ENCODE measurements at regions not wholly inside any gene's neighbourhood (a gene's known extent, or its start where the extent isn't known, plus 50 kb on each side); places are given as distances from the start of the nearest gene placed in this dataset.
"Not testable (repeated sequence)": the region's sequence is repeated elsewhere in the genome, so short reads cannot be mapped to it uniquely, and the experiment has no call there.

GRCh38 chr11:90766121-90766520 is 543.3 kb upstream of the CHORDC1 start:
- DNase-seq (ENCODE audit: low spot score): no peak

- DNase-seq (ENCODE audit: low spot score): no peak
Observed at GRCh38 chr11:90764691-90765090, 541.8 kb upstream of the CHORDC1 start.

GRCh38 chr11:90757849-90758494 is 535.1 kb upstream of the CHORDC1 start:
- no peak for DNase-seq (ENCODE audit: low spot score)

GRCh38 chr11:90756617-90757016 is 533.8 kb upstream of the CHORDC1 start:
- no peak for DNase-seq (ENCODE audit: low spot score)

GRCh38 chr11:90753546-90753945 is 530.7 kb upstream of the CHORDC1 start:
- DNase-seq (ENCODE audit: low spot score): no peak

- DNase-seq (ENCODE audit: low spot score): no peak
Observed at GRCh38 chr11:90747057-90747456, 524.2 kb upstream of the CHORDC1 start.

GRCh38 chr11:90744169-90744568 is 521.3 kb upstream of the CHORDC1 start:
- no peak for DNase-seq (ENCODE audit: low spot score)

- DNase-seq (ENCODE audit: low spot score): no peak
Observed at GRCh38 chr11:90738799-90739198, 516.0 kb upstream of the CHORDC1 start.

GRCh38 chr11:90737444-90738050 is 514.7 kb upstream of the CHORDC1 start:
- no peak for DNase-seq (ENCODE audit: low spot score)

GRCh38 chr11:90732486-90732885 is 509.6 kb upstream of the CHORDC1 start:
- DNase-seq (ENCODE audit: low spot score): no peak

GRCh38 chr11:90723475-90723874 is 500.6 kb upstream of the CHORDC1 start:
- no peak for DNase-seq (ENCODE audit: low spot score)

GRCh38 chr11:90722552-90723190 is 499.8 kb upstream of the CHORDC1 start:
- no peak for DNase-seq (ENCODE audit: low spot score)

- DNase-seq (ENCODE audit: low spot score): no peak
Observed at GRCh38 chr11:90717522-90717921, 494.7 kb upstream of the CHORDC1 start.

GRCh38 chr11:90705661-90706060 is 482.8 kb upstream of the CHORDC1 start:
- no peak for DNase-seq (ENCODE audit: low spot score)

GRCh38 chr11:90704510-90704909 is 481.7 kb upstream of the CHORDC1 start:
- DNase-seq (ENCODE audit: low spot score): no peak

GRCh38 chr11:90701716-90702115 is 478.9 kb upstream of the CHORDC1 start:
- DNase-seq (ENCODE audit: low spot score): no peak

GRCh38 chr11:90700789-90701439 is 478.1 kb upstream of the CHORDC1 start:
- no peak for DNase-seq (ENCODE audit: low spot score)

- no peak for DNase-seq (ENCODE audit: low spot score)
Observed at GRCh38 chr11:90699791-90700400, 477.0 kb upstream of the CHORDC1 start.

GRCh38 chr11:90698238-90698637 is 475.4 kb upstream of the CHORDC1 start:
- no peak for DNase-seq (ENCODE audit: low spot score)

GRCh38 chr11:90675496-90675895 is 452.6 kb upstream of the CHORDC1 start:
- DNase-seq (ENCODE audit: low spot score): not testable (repeated sequence)

GRCh38 chr11:90669094-90669493 is 446.2 kb upstream of the CHORDC1 start:
- no peak for DNase-seq (ENCODE audit: low spot score)

GRCh38 chr11:90668502-90668901 is 445.7 kb upstream of the CHORDC1 start:
- no peak for DNase-seq (ENCODE audit: low spot score)

GRCh38 chr11:90661233-90661632 is 438.4 kb upstream of the CHORDC1 start:
- DNase-seq (ENCODE audit: low spot score): no peak
